ENCODE measurements at regions not wholly inside any gene's neighbourhood (a gene's known extent, or its start where the extent isn't known, plus 50 kb on each side); places are given as distances from the start of the nearest gene placed in this dataset.

GRCh38 chrX:98362630-98363029 is 1478.9 kb downstream of the RPA4 start:
- Histone ChIP-seq H3K4me1 (ENCODE audit: control insufficient read depth, insufficient read depth, low read length) (no peaks in the 10 kb centered on the region), H3K9ac (ENCODE audit: low read length) (no peak overlapping the region), H3K27me3 (replicated peaks; ENCODE audit: control insufficient read depth, insufficient read depth, low read length) (no peaks in the 10 kb centered on the region), H3K36me3 (ENCODE audit: control insufficient read depth, insufficient read depth, low read length, severe bottlenecking) (no peaks in the 10 kb centered on the region), H3K9me3 (ENCODE audit: control insufficient read depth, low read length) (peaks cover 14% of the 10 kb centered on the region), H3K4me3 (ENCODE audit: low read length) (no peak overlapping the region)
- no peak for DNase-seq (ENCODE audit: low read depth)

- Histone ChIP-seq H3K36me3 (ENCODE audit: control insufficient read depth, insufficient read depth, low read length, severe bottlenecking) (no peaks in the 10 kb centered on the region), H3K4me3 (ENCODE audit: low read length) (no peak overlapping the region), H3K9ac (ENCODE audit: low read length) (no peak overlapping the region), H3K27me3 (replicated peaks; ENCODE audit: control insufficient read depth, insufficient read depth, low read length) (peaks cover 3% of the 10 kb centered on the region), H3K4me1 (ENCODE audit: control insufficient read depth, insufficient read depth, low read length) (no peaks in the 10 kb centered on the region), H3K9me3 (ENCODE audit: control insufficient read depth, low read length) (peaks cover 26% of the 10 kb centered on the region)
- DNase-seq (ENCODE audit: low read depth) = no peak
Measured at GRCh38 chrX:98371994-98372393, 1488.3 kb downstream of the RPA4 start.

GRCh38 chrX:98379134-98379533 is 1495.4 kb downstream of the RPA4 start:
- H3K4me3 ChIP-seq (ENCODE audit: low read length) = no peak overlapping the region
- no peaks in the 10 kb centered on the region for H3K36me3 ChIP-seq (ENCODE audit: control insufficient read depth, insufficient read depth, low read length, severe bottlenecking)
- no peak overlapping the region for H3K9ac ChIP-seq (ENCODE audit: low read length)
- DNase-seq (ENCODE audit: low read depth) = no peak
- peaks cover 2% of the 10 kb centered on the region for H3K27me3 ChIP-seq (replicated peaks; ENCODE audit: control insufficient read depth, insufficient read depth, low read length)
- no peaks in the 10 kb centered on the region for H3K4me1 ChIP-seq (ENCODE audit: control insufficient read depth, insufficient read depth, low read length)
- peaks cover 53% of the 10 kb centered on the region for H3K9me3 ChIP-seq (ENCODE audit: control insufficient read depth, low read length)

- Histone ChIP-seq H3K9me3 (ENCODE audit: control insufficient read depth, low read length) (peaks cover 53% of the 10 kb centered on the region), H3K9ac (ENCODE audit: low read length) (no peak overlapping the region), H3K4me3 (ENCODE audit: low read length) (no peak overlapping the region), H3K27me3 (replicated peaks; ENCODE audit: control insufficient read depth, insufficient read depth, low read length) (no peaks in the 10 kb centered on the region), H3K36me3 (ENCODE audit: control insufficient read depth, insufficient read depth, low read length, severe bottlenecking) (no peaks in the 10 kb centered on the region), H3K4me1 (ENCODE audit: control insufficient read depth, insufficient read depth, low read length) (no peaks in the 10 kb centered on the region)
- DNase-seq (ENCODE audit: low read depth) = no peak
Measured at GRCh38 chrX:98380106-98380505, 1496.4 kb downstream of the RPA4 start.

GRCh38 chrX:98380556-98380955 is 1496.8 kb downstream of the RPA4 start:
- Histone ChIP-seq H3K9me3 (ENCODE audit: control insufficient read depth, low read length) (peaks cover 54% of the 10 kb centered on the region), H3K4me1 (ENCODE audit: control insufficient read depth, insufficient read depth, low read length) (no peaks in the 10 kb centered on the region), H3K9ac (ENCODE audit: low read length) (no peak overlapping the region), H3K36me3 (ENCODE audit: control insufficient read depth, insufficient read depth, low read length, severe bottlenecking) (no peaks in the 10 kb centered on the region), H3K27me3 (replicated peaks; ENCODE audit: control insufficient read depth, insufficient read depth, low read length) (no peaks in the 10 kb centered on the region), H3K4me3 (ENCODE audit: low read length) (no peak overlapping the region)
- DNase-seq (ENCODE audit: low read depth) = no peak

GRCh38 chrX:98398542-98398941 is 1514.8 kb downstream of the RPA4 start:
- H3K9ac ChIP-seq (ENCODE audit: low read length) = no peak overlapping the region
- H3K4me1 ChIP-seq (ENCODE audit: control insufficient read depth, insufficient read depth, low read length) = no peaks in the 10 kb centered on the region
- H3K36me3 ChIP-seq (ENCODE audit: control insufficient read depth, insufficient read depth, low read length, severe bottlenecking) = no peaks in the 10 kb centered on the region
- no peaks in the 10 kb centered on the region for H3K27me3 ChIP-seq (replicated peaks; ENCODE audit: control insufficient read depth, insufficient read depth, low read length)
- peaks cover 16% of the 10 kb centered on the region for H3K9me3 ChIP-seq (ENCODE audit: control insufficient read depth, low read length)
- DNase-seq (ENCODE audit: low read depth) = no peak
- no peak overlapping the region for H3K4me3 ChIP-seq (ENCODE audit: low read length)

GRCh38 chrX:98405376-98405775 is 1521.7 kb downstream of the RPA4 start:
- no peak overlapping the region for H3K9ac ChIP-seq (ENCODE audit: low read length)
- no peak for DNase-seq (ENCODE audit: low read depth)
- H3K36me3 ChIP-seq (ENCODE audit: control insufficient read depth, insufficient read depth, low read length, severe bottlenecking) = no peaks in the 10 kb centered on the region
- no peak overlapping the region for H3K4me3 ChIP-seq (ENCODE audit: low read length)
- H3K27me3 ChIP-seq (replicated peaks; ENCODE audit: control insufficient read depth, insufficient read depth, low read length) = no peaks in the 10 kb centered on the region
- H3K9me3 ChIP-seq (ENCODE audit: control insufficient read depth, low read length) = peaks cover 4% of the 10 kb centered on the region
- no peaks in the 10 kb centered on the region for H3K4me1 ChIP-seq (ENCODE audit: control insufficient read depth, insufficient read depth, low read length)

GRCh38 chrX:98407584-98407983 is 1523.9 kb downstream of the RPA4 start:
- no peak overlapping the region for H3K9ac ChIP-seq (ENCODE audit: low read length)

GRCh38 chrX:98409867-98410266 is 1526.2 kb downstream of the RPA4 start:
- H3K9me3 ChIP-seq (ENCODE audit: control insufficient read depth, low read length) = no peaks in the 10 kb centered on the region
- H3K4me1 ChIP-seq (ENCODE audit: control insufficient read depth, insufficient read depth, low read length) = no peaks in the 10 kb centered on the region
- DNase-seq (ENCODE audit: low read depth) = no peak
- H3K27me3 ChIP-seq (replicated peaks; ENCODE audit: control insufficient read depth, insufficient read depth, low read length) = no peaks in the 10 kb centered on the region
- no peak overlapping the region for H3K4me3 ChIP-seq (ENCODE audit: low read length)
- no peaks in the 10 kb centered on the region for H3K36me3 ChIP-seq (ENCODE audit: control insufficient read depth, insufficient read depth, low read length, severe bottlenecking)
- H3K9ac ChIP-seq (ENCODE audit: low read length) = no peak overlapping the region

More at GRCh38 chrX:98407584-98407983, 1523.9 kb downstream of the RPA4 start:
- Histone ChIP-seq H3K27me3 (replicated peaks; ENCODE audit: control insufficient read depth, insufficient read depth, low read length) (no peaks in the 10 kb centered on the region), H3K36me3 (ENCODE audit: control insufficient read depth, insufficient read depth, low read length, severe bottlenecking) (no peaks in the 10 kb centered on the region), H3K4me1 (ENCODE audit: control insufficient read depth, insufficient read depth, low read length) (no peaks in the 10 kb centered on the region), H3K4me3 (ENCODE audit: low read length) (no peak overlapping the region), H3K9me3 (ENCODE audit: control insufficient read depth, low read length) (no peaks in the 10 kb centered on the region)
- DNase-seq (ENCODE audit: low read depth) = no peak

- Histone ChIP-seq H3K4me1 (ENCODE audit: control insufficient read depth, insufficient read depth, low read length) (no peaks in the 10 kb centered on the region), H3K4me3 (ENCODE audit: low read length) (no peak overlapping the region), H3K36me3 (ENCODE audit: control insufficient read depth, insufficient read depth, low read length, severe bottlenecking) (no peaks in the 10 kb centered on the region), H3K27me3 (replicated peaks; ENCODE audit: control insufficient read depth, insufficient read depth, low read length) (no peaks in the 10 kb centered on the region), H3K9me3 (ENCODE audit: control insufficient read depth, low read length) (no peaks in the 10 kb centered on the region), H3K9ac (ENCODE audit: low read length) (no peak overlapping the region)
- no peak for DNase-seq (ENCODE audit: low read depth)
Measured at GRCh38 chrX:98412058-98412457, 1528.3 kb downstream of the RPA4 start.

- H3K4me1 ChIP-seq (ENCODE audit: control insufficient read depth, insufficient read depth, low read length) = no peaks in the 10 kb centered on the region
- no peaks in the 10 kb centered on the region for H3K36me3 ChIP-seq (ENCODE audit: control insufficient read depth, insufficient read depth, low read length, severe bottlenecking)
- no peaks in the 10 kb centered on the region for H3K9me3 ChIP-seq (ENCODE audit: control insufficient read depth, low read length)
- no peak for DNase-seq (ENCODE audit: low read depth)
- peaks cover 4% of the 10 kb centered on the region for H3K27me3 ChIP-seq (replicated peaks; ENCODE audit: control insufficient read depth, insufficient read depth, low read length)
- no peak overlapping the region for H3K9ac ChIP-seq (ENCODE audit: low read length)
- H3K4me3 ChIP-seq (ENCODE audit: low read length) = no peak overlapping the region
Measured at GRCh38 chrX:98422536-98422935, 1538.8 kb downstream of the RPA4 start.

GRCh38 chrX:98432413-98432812 is 1548.7 kb downstream of the RPA4 start:
- no peak for DNase-seq (ENCODE audit: low read depth)

More at GRCh38 chrX:98432413-98432812, 1548.7 kb downstream of the RPA4 start:
- Histone ChIP-seq H3K9me3 (ENCODE audit: control insufficient read depth, low read length) (peaks cover 5% of the 10 kb centered on the region), H3K4me1 (ENCODE audit: control insufficient read depth, insufficient read depth, low read length) (no peaks in the 10 kb centered on the region), H3K9ac (ENCODE audit: low read length) (no peak overlapping the region), H3K4me3 (ENCODE audit: low read length) (no peak overlapping the region), H3K27me3 (replicated peaks; ENCODE audit: control insufficient read depth, insufficient read depth, low read length) (peaks cover 2% of the 10 kb centered on the region), H3K36me3 (ENCODE audit: control insufficient read depth, insufficient read depth, low read length, severe bottlenecking) (no peaks in the 10 kb centered on the region)

Data from adipocyte (in vitro differentiated cells).